Thyroid gland (tissue), 4 donors: ENCODE measurements at regions not wholly inside any gene's neighbourhood (a gene's known extent, or its start where the extent isn't known, plus 50 kb on each side); places are given as distances from the start of the nearest gene placed in this dataset.

Source experiments
- DNase-seq, 2 donors: peaks; one replicate each; pipeline ENCODE4 v3.0.0-alpha.2; 2019
- H3K27ac ChIP-seq, 3 donors: fragments of 200-600 bp; sonication (generic); 1 replicate in 2 of 3; 2 replicates in 1 of 3; pipeline ENCODE4 v1.5.1; 2016 to 2019; ENCODE audit warnings: mild to moderate bottlenecking in 1 of 3, moderate library complexity in 1 of 3
- H3K27me3 ChIP-seq: fragments of 200-600 bp; sonication (generic); one replicate; pipeline ENCODE4 v1.5.1; 2019
- H3K36me3 ChIP-seq, 2 donors: fragments of 200-600 bp; sonication (generic); one replicate each; pipeline ENCODE4 v1.5.1; 2016 to 2019
- H3K4me1 ChIP-seq, 2 donors: fragments of 200-600 bp; sonication (generic); one replicate each; pipeline ENCODE4 v1.5.1; 2017 to 2019
- H3K4me3 ChIP-seq, 3 donors: fragments of 200-600 bp; sonication (generic); replicated peaks in 1 of 3; 1 replicate in 2 of 3; 2 replicates in 1 of 3; pipeline ENCODE4 v1.5.1; 2016; ENCODE audit warnings: mild to moderate bottlenecking in 1 of 3
- H3K9me3 ChIP-seq: fragments of 200-600 bp; sonication (generic); one replicate; pipeline ENCODE4 v1.5.1; 2017
- CTCF ChIP-seq, 6 experiments: fragments of 200-600 bp in 3 of 6; fragments of 450-650 bp in 3 of 6; sonication (generic) in 3 of 6; IDR thresholded peaks; one replicate each; pipeline ENCODE4 v1.5.1; 2016 to 2019; ENCODE audit warnings: antibody characterized with exemption in 6 of 6, mild to moderate bottlenecking in 2 of 6, inconsistent platforms in 1 of 6, moderate library complexity in 1 of 6
- POLR2A ChIP-seq, 2 donors: fragments of 450-650 bp; IDR thresholded peaks; one replicate each; pipeline ENCODE4 v1.6.1; 2017; ENCODE audit warnings: antibody characterized with exemption in 2 of 2, mild to moderate bottlenecking in 2 of 2, moderate library complexity in 1 of 2
- WGBS, 2 donors: methylation state at CpG; one replicate each; pipeline ENCODE4 v1.1.5; 2017; 5-methylcytosine and 5-hydroxymethylcytosine counted together
- intact Hi-C: fragments of 100-400 bp; cut with DNase I; formaldehyde crosslinking; loops from one replicate; pipeline ENCODE4 v1.15.1; 2023

GRCh38 chr2:66698091-66698490 is 263.2 kb downstream of the MEIS1 start:
- H3K4me3 ChIP-seq = no peak overlapping the region
- no peaks in the 10 kb centered on the region for H3K4me1 ChIP-seq
- no peak overlapping the region for H3K27ac ChIP-seq
- WGBS, 2 donors = 78 to 82% methylated on average over 3 of the region's 3 CpGs
- no peaks in the 10 kb centered on the region for H3K27me3 ChIP-seq
- no peak for TF ChIP-seq POLR2A (IDR thresholded peaks at IDR 0.05)
- no peak for TF ChIP-seq CTCF (IDR thresholded peaks at IDR 0.05)
- intact Hi-C loops = loop anchor here (10.0 kb wide), 1 partner anchor 253 kb away; no protein-coding TSS in a partner anchor
- H3K9me3 ChIP-seq = no peaks in the 10 kb centered on the region
- DNase-seq = no peak
- no peaks in the 10 kb centered on the region for H3K36me3 ChIP-seq

GRCh38 chr2:66698576-66699239 is 263.8 kb downstream of the MEIS1 start:
- intact Hi-C loops = loop anchor here (10.0 kb wide), 1 partner anchor 254 kb away; no protein-coding TSS in a partner anchor
- H3K27me3 ChIP-seq = no peaks in the 10 kb centered on the region
- no peaks in the 10 kb centered on the region for H3K36me3 ChIP-seq
- WGBS, 2 donors = 81 to 90% methylated on average over 5 of the region's 5 CpGs
- H3K9me3 ChIP-seq = no peaks in the 10 kb centered on the region
- TF ChIP-seq CTCF (IDR thresholded peaks at IDR 0.05) (no peak), POLR2A (IDR thresholded peaks at IDR 0.05) (no peak)
- no peak for DNase-seq
- H3K4me1 ChIP-seq = no peaks in the 10 kb centered on the region
- no peak overlapping the region for H3K27ac ChIP-seq
- H3K4me3 ChIP-seq = no peak overlapping the region

GRCh38 chr2:66699416-66699792 is 264.5 kb downstream of the MEIS1 start:
- no peak overlapping the region for H3K27ac ChIP-seq
- 61 to 67% methylated on average over 4 of the region's 4 CpGs for WGBS, 2 donors
- no peaks in the 10 kb centered on the region for H3K36me3 ChIP-seq
- no peaks in the 10 kb centered on the region for H3K4me1 ChIP-seq
- no peak overlapping the region for H3K4me3 ChIP-seq
- TF ChIP-seq POLR2A (IDR thresholded peaks at IDR 0.05) = no peak
- TF ChIP-seq CTCF (IDR thresholded peaks at IDR 0.05) = no peak
- intact Hi-C loops = loop anchor here (10.0 kb wide), 1 partner anchor 255 kb away; no protein-coding TSS in a partner anchor
- H3K9me3 ChIP-seq = no peaks in the 10 kb centered on the region
- DNase-seq = no peak
- H3K27me3 ChIP-seq = no peaks in the 10 kb centered on the region

- Histone ChIP-seq H3K27ac (no peak overlapping the region), H3K4me1 (no peaks in the 10 kb centered on the region), H3K9me3 (no peaks in the 10 kb centered on the region), H3K27me3 (no peaks in the 10 kb centered on the region), H3K36me3 (no peaks in the 10 kb centered on the region), H3K4me3 (no peak overlapping the region)
- TF ChIP-seq CTCF (IDR thresholded peaks at IDR 0.05) = no peak
- TF ChIP-seq POLR2A (IDR thresholded peaks at IDR 0.05) = no peak
- no peak for DNase-seq
- 55 to 65% methylated on average over 7 of the region's 7 CpGs for whole genome bisulfite sequencing, 2 donors
- intact Hi-C loops = loop anchor here (10.0 kb wide), 1 partner anchor 255 kb away; no protein-coding TSS in a partner anchor
Observed at GRCh38 chr2:66699793-66700676, 265.1 kb downstream of the MEIS1 start.

GRCh38 chr2:66700677-66701066 is 265.7 kb downstream of the MEIS1 start:
- Histone ChIP-seq H3K36me3 (no peaks in the 10 kb centered on the region), H3K27ac (no peak overlapping the region), H3K4me1 (no peaks in the 10 kb centered on the region), H3K4me3 (no peak overlapping the region), H3K9me3 (no peaks in the 10 kb centered on the region), H3K27me3 (no peaks in the 10 kb centered on the region)
- intact Hi-C loops = no loop called here
- DNase-seq = no peak
- WGBS, 2 donors = 81 to 82% methylated on average over 3 of the region's 3 CpGs
- TF ChIP-seq CTCF (IDR thresholded peaks at IDR 0.05) = no peak
- no peak for TF ChIP-seq POLR2A (IDR thresholded peaks at IDR 0.05)
